Pancreas (tissue), 10 donors: ENCODE measurements at regions not wholly inside any gene's neighbourhood (a gene's known extent, or its start where the extent isn't known, plus 50 kb on each side); places are given as distances from the start of the nearest gene placed in this dataset.
A peak's percentile ranks its signal among the peaks of the same experiment; 100 is the strongest.

Experiments used
- ATAC-seq, 4 donors: fragments of 200-7000 bp; cut with Tn5 transposase; one replicate each; pipeline versions ENCODE4 v1.8.0 to v1.9.1; 2020; ENCODE audit warnings: mild to moderate bottlenecking in 4 of 4, moderate library complexity in 4 of 4
- DNase-seq, 6 donors: peaks; one replicate each; pipeline ENCODE4 v3.0.0-alpha.2; 2020
- FAIRE-seq: peaks from 2 replicates; lab custom pipeline; 2012; peaks lifted over from hg19 to GRCh38; lab: Jason Lieb, UNC
- H3K27ac ChIP-seq, 4 donors: fragments of 200-600 bp; sonication (generic); 1 replicate in 3 of 4; 2 replicates in 1 of 4; pipeline versions ENCODE4 v1.5.0 to v1.8.0; 2020
- H3K27me3 ChIP-seq, 4 donors: fragments of 200-600 bp; one replicate each; pipeline ENCODE4 v1.8.0; 2021
- H3K36me3 ChIP-seq, 3 donors: fragments of 200-600 bp; sonication (generic) in 1 of 3; one replicate each; pipeline versions ENCODE4 v1.5.0 to v1.8.0; 2020 to 2021
- H3K4me1 ChIP-seq, 3 donors: fragments of 200-600 bp; one replicate each; pipeline ENCODE4 v1.8.0; 2021
- H3K4me3 ChIP-seq, 4 donors: fragments of 200-600 bp; sonication (generic) in 2 of 4; one replicate each; pipeline versions ENCODE4 v1.5.0 to v1.8.0; 2020 to 2021
- H3K9me3 ChIP-seq, 4 donors: fragments of 200-600 bp; one replicate each; pipeline ENCODE4 v1.8.0; 2021
- WGBS, 2 donors: extraction: QIAGEN DNeasy Blood & Tissue Kit; methylation state at CpG; one replicate each; pipeline ENCODE4 v1.1.7; 2013; 5-methylcytosine and 5-hydroxymethylcytosine counted together
- intact Hi-C, 3 donors: fragments of 100-400 bp; cut with DNase I; formaldehyde crosslinking; loops; one replicate each; pipeline versions ENCODE4 v1.11.1 to v1.14.2; 2022
- TF ChIP-seq, protein P1 (sequence below), 4 donors: fragments of 200-600 bp; sonication (generic) in 3 of 4; IDR thresholded peaks; one replicate each; pipeline versions ENCODE4 v1.5.0 to v1.8.0; 2021; ENCODE audit warnings: antibody characterized with exemption in 4 of 4
- donor health status: healthy with polysubstance abuse.
- donor health status: DM: no; HTN: no; CAD: no; lungs with moderate emphysema.
- donor health status: DM: no; HTN: no; CAD: no.
- donor health status: control.
- donor health status: control.
- donor health status: Bipolar disorder and iron deficiency.
- donor health status: DM: yes; HTN: yes; CAD: no.
- donor health status: DM: no; HTN: no; CAD: no.
- donor health status: DM: no; HTN: no; CAD: no.
- donor health status: DM: yes; HTN: yes; CAD: no.

DNA sequence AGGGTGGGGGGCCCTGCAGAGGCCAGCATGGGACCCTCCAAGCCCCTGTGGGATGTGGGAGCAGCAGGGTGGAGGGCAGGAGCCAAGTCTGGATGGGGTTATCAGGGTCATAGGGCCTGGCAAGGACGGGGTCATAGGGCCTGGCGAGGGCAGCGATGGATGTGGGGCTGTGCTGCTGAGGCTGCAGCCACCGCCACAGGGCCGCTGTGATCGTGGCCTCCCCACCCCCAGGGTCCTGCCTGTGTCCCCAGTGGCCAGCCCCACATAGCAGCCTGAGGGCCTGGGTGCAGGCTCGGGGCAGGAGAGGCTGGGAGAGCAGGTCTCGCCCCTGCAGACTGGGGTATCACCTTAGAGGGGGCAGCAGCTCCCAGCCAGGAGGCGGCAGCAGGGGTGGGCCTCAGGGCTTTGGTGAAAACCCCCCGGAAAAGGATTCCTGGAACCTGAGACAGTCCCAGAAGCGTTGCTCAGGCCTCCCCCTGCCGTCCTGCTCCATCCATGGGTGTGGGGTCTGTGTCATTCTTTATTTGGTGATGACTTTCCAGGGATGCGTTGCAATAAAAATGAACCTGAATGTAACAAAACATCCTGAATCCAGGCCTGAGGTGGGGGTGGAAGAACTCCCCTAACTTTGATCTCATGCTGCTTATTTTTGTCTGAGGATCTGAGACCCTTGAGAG lies 107.3 kb upstream of the SHH start:
- no peak overlapping the region for H3K4me3 ChIP-seq
- no peaks in the 10 kb centered on the region for H3K27me3 ChIP-seq
- TF ChIP-seq, protein P1, sequence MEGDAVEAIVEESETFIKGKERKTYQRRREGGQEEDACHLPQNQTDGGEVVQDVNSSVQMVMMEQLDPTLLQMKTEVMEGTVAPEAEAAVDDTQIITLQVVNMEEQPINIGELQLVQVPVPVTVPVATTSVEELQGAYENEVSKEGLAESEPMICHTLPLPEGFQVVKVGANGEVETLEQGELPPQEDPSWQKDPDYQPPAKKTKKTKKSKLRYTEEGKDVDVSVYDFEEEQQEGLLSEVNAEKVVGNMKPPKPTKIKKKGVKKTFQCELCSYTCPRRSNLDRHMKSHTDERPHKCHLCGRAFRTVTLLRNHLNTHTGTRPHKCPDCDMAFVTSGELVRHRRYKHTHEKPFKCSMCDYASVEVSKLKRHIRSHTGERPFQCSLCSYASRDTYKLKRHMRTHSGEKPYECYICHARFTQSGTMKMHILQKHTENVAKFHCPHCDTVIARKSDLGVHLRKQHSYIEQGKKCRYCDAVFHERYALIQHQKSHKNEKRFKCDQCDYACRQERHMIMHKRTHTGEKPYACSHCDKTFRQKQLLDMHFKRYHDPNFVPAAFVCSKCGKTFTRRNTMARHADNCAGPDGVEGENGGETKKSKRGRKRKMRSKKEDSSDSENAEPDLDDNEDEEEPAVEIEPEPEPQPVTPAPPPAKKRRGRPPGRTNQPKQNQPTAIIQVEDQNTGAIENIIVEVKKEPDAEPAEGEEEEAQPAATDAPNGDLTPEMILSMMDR (IDR thresholded peaks at IDR 0.05): no peak
- no peaks in the 10 kb centered on the region for H3K36me3 ChIP-seq
- DNase-seq (no peak), ATAC-seq (peak in 3 of 4 donors; percentile 4 to 10 (median 6)), FAIRE-seq (no peak)
- 78 to 81% methylated on average over 11 to 13 of the region's 13 CpGs for WGBS, 2 donors
- H3K4me1 ChIP-seq: peaks cover 0 to 4% (median 0%) of the 10 kb centered on the region in 3 donors
- no peaks in the 10 kb centered on the region for H3K9me3 ChIP-seq
- no peak overlapping the region for H3K27ac ChIP-seq
- intact Hi-C loops: no loop called here

GRCh38 chr7:155918720-155919390 lies 106.6 kb upstream of the SHH start:
- 23 to 25% methylated on average over 14 of the region's 14 CpGs for WGBS, 2 donors
- DNase-seq: peak in 4 of 6 donors; percentile 40 to 75 (median 68)
- Histone ChIP-seq H3K36me3 (no peaks in the 10 kb centered on the region), H3K4me3 (no peak overlapping the region), H3K27ac (no peak overlapping the region), H3K27me3 (no peaks in the 10 kb centered on the region), H3K9me3 (no peaks in the 10 kb centered on the region), H3K4me1 (peaks cover 0 to 4% (median 0%) of the 10 kb centered on the region in 3 donors)
- ATAC-seq: peak; percentile 80 to 88 (median 84)
- TF ChIP-seq, protein P1 (IDR thresholded peaks at IDR 0.05): no peak
- FAIRE-seq: no peak
- intact Hi-C loops: no loop called here

DNA sequence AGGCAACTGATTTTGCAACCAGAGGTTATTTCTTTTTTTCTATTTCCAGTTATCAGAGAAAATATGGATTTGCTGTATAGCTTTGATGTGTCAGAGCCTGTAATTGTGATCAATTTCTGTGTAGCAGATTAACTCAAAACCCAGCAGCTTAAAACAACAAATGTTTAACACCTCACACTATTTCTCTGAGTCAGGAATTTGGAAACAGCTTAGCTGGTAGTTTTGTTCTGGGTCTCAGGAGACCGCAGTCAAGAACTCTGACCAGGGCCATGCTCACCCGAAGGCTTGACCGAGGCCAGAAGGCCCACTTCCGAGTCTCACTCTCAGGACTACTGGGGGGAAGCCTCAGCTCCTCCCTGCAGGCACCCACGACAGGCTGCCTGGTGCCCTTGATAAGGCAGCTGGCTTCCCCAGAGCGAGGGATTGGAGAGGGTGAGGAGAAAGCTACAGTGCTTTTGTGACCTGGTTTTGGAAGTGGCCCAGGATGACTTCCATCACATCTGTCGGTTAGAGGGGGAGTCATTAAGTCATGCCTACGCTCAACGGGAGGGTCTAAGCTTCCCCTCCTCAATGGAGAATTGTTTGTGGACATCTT lies 105.7 kb upstream of the SHH start:
- ATAC-seq (no peak), DNase-seq (no peak), FAIRE-seq (no peak)
- Histone ChIP-seq H3K4me3 (no peak overlapping the region), H3K36me3 (no peaks in the 10 kb centered on the region), H3K27ac (no peak overlapping the region), H3K27me3 (no peaks in the 10 kb centered on the region), H3K9me3 (no peaks in the 10 kb centered on the region), H3K4me1 (peaks cover 0 to 4% (median 0%) of the 10 kb centered on the region in 3 donors)
- 52 to 58% methylated on average over 9 of the region's 9 CpGs for WGBS, 2 donors
- TF ChIP-seq, protein P1 (IDR thresholded peaks at IDR 0.05): no peak
- intact Hi-C loops: no loop called here

GRCh38 chr7:155916926-155917655 lies 104.8 kb upstream of the SHH start:
- no peak for FAIRE-seq
- 59 to 62% methylated on average over 12 of the region's 12 CpGs for WGBS, 2 donors
- Histone ChIP-seq H3K4me3 (no peak overlapping the region), H3K36me3 (no peaks in the 10 kb centered on the region), H3K27me3 (no peaks in the 10 kb centered on the region), H3K9me3 (no peaks in the 10 kb centered on the region), H3K4me1 (peaks cover 0 to 4% (median 0%) of the 10 kb centered on the region in 3 donors), H3K27ac (no peak overlapping the region)
- ATAC-seq: no peak
- TF ChIP-seq, protein P1 (IDR thresholded peaks at IDR 0.05): no peak
- intact Hi-C loops: no loop called here
- no peak for DNase-seq
